Colonic mucosa (tissue), 4 donors: ENCODE measurements at regions not wholly inside any gene's neighbourhood (a gene's known extent, or its start where the extent isn't known, plus 50 kb on each side); places are given as distances from the start of the nearest gene placed in this dataset.

Experiments
- DNase-seq: peaks from one replicate; pipeline ENCODE4 v3.0.0-alpha.2; 2020
- H3K27ac ChIP-seq: fragments of 200-600 bp; one replicate; pipeline ENCODE4 v1.8.0; 2021
- H3K27me3 ChIP-seq: fragments of 200-600 bp; one replicate; pipeline ENCODE4 v1.8.0; 2021
- H3K36me3 ChIP-seq: fragments of 200-600 bp; one replicate; pipeline ENCODE4 v1.8.0; 2021
- H3K4me1 ChIP-seq: fragments of 200-600 bp; one replicate; pipeline ENCODE4 v1.8.0; 2021; ENCODE audit warnings: mild to moderate bottlenecking
- H3K4me3 ChIP-seq: fragments of 200-600 bp; one replicate; pipeline ENCODE4 v1.8.0; 2021
- H3K9ac ChIP-seq, 2 donors: one replicate each; pipeline ENCODE4 v1.7.0; 2013; ENCODE audit warnings: control low read depth in 2 of 2, low read depth in 2 of 2, low read length in 2 of 2
- H3K9me3 ChIP-seq: fragments of 200-600 bp; one replicate; pipeline ENCODE4 v1.8.0; 2021
- CTCF ChIP-seq: fragments of 200-600 bp; IDR thresholded peaks from one replicate; pipeline ENCODE4 v1.8.0; 2022; ENCODE audit warnings: antibody characterized with exemption, mild to moderate bottlenecking
- intact Hi-C: fragments of 100-400 bp; cut with DNase I; formaldehyde crosslinking; loops from one replicate; pipeline ENCODE4 v1.14.1; 2022
- donor health status: healthy.
- donor health status: DM: no; HTN: no; CAD: no.
- donor health status: DM: no; HTN: no; CAD: no.

GRCh38 chr10:120285408-120285807, 171.6 kb upstream of the PLPP4 start:
- H3K27me3 ChIP-seq, result no peaks in the 10 kb centered on the region
- H3K27ac ChIP-seq, result no peak overlapping the region
- intact Hi-C loops, result no loop called here
- no peak overlapping the region for H3K4me3 ChIP-seq
- H3K36me3 ChIP-seq, result no peaks in the 10 kb centered on the region
- H3K9ac ChIP-seq, result no peak overlapping the region
- no peaks in the 10 kb centered on the region for H3K4me1 ChIP-seq
- DNase-seq, result no peak
- TF ChIP-seq CTCF, result no peak
- H3K9me3 ChIP-seq, result no peaks in the 10 kb centered on the region

GRCh38 chr10:120286280-120286679, 170.7 kb upstream of the PLPP4 start:
- no peaks in the 10 kb centered on the region for H3K9me3 ChIP-seq
- H3K4me3 ChIP-seq, result no peak overlapping the region
- H3K4me1 ChIP-seq, result no peaks in the 10 kb centered on the region
- DNase-seq, result no peak
- TF ChIP-seq CTCF, result no peak
- intact Hi-C loops, result no loop called here
- H3K27me3 ChIP-seq, result no peaks in the 10 kb centered on the region
- H3K27ac ChIP-seq, result no peak overlapping the region
- no peak overlapping the region for H3K9ac ChIP-seq
- no peaks in the 10 kb centered on the region for H3K36me3 ChIP-seq

GRCh38 chr10:120300513-120300912, 156.5 kb upstream of the PLPP4 start:
- H3K27ac ChIP-seq, result no peak overlapping the region
- TF ChIP-seq CTCF, result no peak
- intact Hi-C loops, result no loop called here
- no peaks in the 10 kb centered on the region for H3K9me3 ChIP-seq
- H3K36me3 ChIP-seq, result no peaks in the 10 kb centered on the region
- H3K27me3 ChIP-seq, result no peaks in the 10 kb centered on the region
- no peak for DNase-seq
- no peaks in the 10 kb centered on the region for H3K4me1 ChIP-seq
- no peak overlapping the region for H3K9ac ChIP-seq
- H3K4me3 ChIP-seq, result no peak overlapping the region

GRCh38 chr10:120308589-120308988, 148.4 kb upstream of the PLPP4 start:
- no peak overlapping the region for H3K27ac ChIP-seq
- no peaks in the 10 kb centered on the region for H3K36me3 ChIP-seq
- no peak for TF ChIP-seq CTCF
- no peak overlapping the region for H3K4me3 ChIP-seq
- H3K4me1 ChIP-seq, result no peaks in the 10 kb centered on the region
- no peaks in the 10 kb centered on the region for H3K27me3 ChIP-seq
- intact Hi-C loops, result no loop called here
- DNase-seq, result no peak
- H3K9ac ChIP-seq, result no peak overlapping the region
- H3K9me3 ChIP-seq, result no peaks in the 10 kb centered on the region

GRCh38 chr10:120313715-120314114, 143.3 kb upstream of the PLPP4 start:
- Histone ChIP-seq H3K27ac (no peak overlapping the region), H3K4me3 (no peak overlapping the region), H3K27me3 (no peaks in the 10 kb centered on the region), H3K9ac (no peak overlapping the region), H3K9me3 (no peaks in the 10 kb centered on the region), H3K36me3 (no peaks in the 10 kb centered on the region), H3K4me1 (no peaks in the 10 kb centered on the region)
- TF ChIP-seq CTCF, result no peak
- intact Hi-C loops, result no loop called here
- DNase-seq, result no peak

GRCh38 chr10:120314442-120314841, 142.6 kb upstream of the PLPP4 start:
- DNase-seq, result no peak
- Histone ChIP-seq H3K9ac (no peak overlapping the region), H3K9me3 (no peaks in the 10 kb centered on the region), H3K4me1 (no peaks in the 10 kb centered on the region), H3K4me3 (no peak overlapping the region), H3K27me3 (no peaks in the 10 kb centered on the region), H3K36me3 (no peaks in the 10 kb centered on the region), H3K27ac (no peak overlapping the region)
- TF ChIP-seq CTCF, result no peak
- intact Hi-C loops, result no loop called here
